ENCODE measurements at regions not wholly inside any gene's neighbourhood (a gene's known extent, or its start where the extent isn't known, plus 50 kb on each side); places are given as distances from the start of the nearest gene placed in this dataset.

DNA sequence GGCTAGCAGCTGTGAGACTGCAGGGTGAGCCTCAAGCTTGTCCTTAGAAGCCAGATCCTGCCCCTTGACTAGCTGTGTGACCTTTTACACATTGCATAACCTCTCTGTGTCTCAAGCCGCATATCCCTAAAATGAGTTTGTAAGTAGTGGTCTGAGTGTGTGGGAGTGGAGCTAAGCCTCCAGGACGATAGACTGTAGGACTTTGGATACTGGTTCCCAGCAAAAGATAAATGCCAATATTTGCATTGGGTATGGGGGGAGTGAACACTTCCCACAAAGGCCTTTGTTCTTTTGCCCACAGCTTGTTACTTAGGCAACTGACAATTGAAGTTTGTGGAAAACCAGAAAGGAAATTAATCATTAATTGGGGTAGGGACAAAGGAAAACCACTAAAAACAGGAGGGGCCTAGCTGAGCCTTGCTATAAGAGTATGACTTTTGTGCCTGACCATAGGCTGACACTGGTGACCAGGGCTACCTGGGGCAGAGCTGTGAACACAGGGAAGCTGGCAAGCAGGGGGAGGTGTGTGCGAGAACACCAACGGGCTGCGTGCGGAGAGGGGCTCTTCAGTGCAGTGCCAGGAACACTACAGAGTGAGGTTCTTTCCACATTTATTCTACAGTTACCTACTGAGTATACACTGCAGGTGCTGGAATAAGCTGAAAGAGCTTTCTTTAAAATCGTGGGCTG, 102.4 kb upstream of the ETV3 start:
- Histone ChIP-seq H3K4me1 (ENCODE audit: control insufficient read depth, insufficient read depth, low read length) (no peaks in the 10 kb centered on the region), H3K27me3 (ENCODE audit: control insufficient read depth in 1 of 2, insufficient read depth in 2 of 2, low read length in 2 of 2) (peaks cover 0 to 2% of the 10 kb centered on the region in 2 donors), H3K27ac (ENCODE audit: low read length) (no peak overlapping the region), H3K9me3 (ENCODE audit: control insufficient read depth in 2 of 2, low read length in 2 of 2) (no peaks in the 10 kb centered on the region), H3K4me3 (ENCODE audit: low read length in 2 of 2) (no peak overlapping the region), H3K9ac (ENCODE audit: low read length in 2 of 2) (no peak overlapping the region), H3K36me3 (ENCODE audit: control insufficient read depth in 2 of 2, insufficient read depth in 2 of 2, low read length in 2 of 2) (no peaks in the 10 kb centered on the region)

DNA sequence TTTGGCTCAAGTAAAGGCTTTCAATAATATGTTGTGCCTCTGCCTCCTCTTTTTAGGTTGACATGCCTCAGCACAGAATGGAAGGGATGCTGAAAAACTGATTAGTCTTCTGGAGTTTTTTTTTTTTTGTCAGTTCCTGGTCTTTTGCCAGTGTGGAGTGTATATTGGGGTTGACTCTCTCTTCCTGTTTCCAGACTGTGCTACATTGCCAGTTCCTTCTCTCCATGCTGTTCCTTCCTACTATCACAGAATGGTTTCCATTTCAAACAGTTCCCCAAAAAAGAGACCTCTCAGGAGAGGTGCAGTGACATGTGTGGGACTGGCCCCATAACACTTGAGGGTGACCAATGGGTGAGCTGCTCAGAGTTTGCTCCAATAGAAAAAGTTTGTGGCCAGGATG, 101.7 kb upstream of the ETV3 start:
- no peaks in the 10 kb centered on the region for H3K9me3 ChIP-seq (ENCODE audit: control insufficient read depth in 2 of 2, low read length in 2 of 2)
- H3K36me3 ChIP-seq (ENCODE audit: control insufficient read depth in 2 of 2, insufficient read depth in 2 of 2, low read length in 2 of 2), result no peaks in the 10 kb centered on the region
- no peak overlapping the region for H3K4me3 ChIP-seq (ENCODE audit: low read length in 2 of 2)
- H3K27me3 ChIP-seq (ENCODE audit: control insufficient read depth in 1 of 2, insufficient read depth in 2 of 2, low read length in 2 of 2), result peaks cover 0 to 2% of the 10 kb centered on the region in 2 donors
- H3K9ac ChIP-seq (ENCODE audit: low read length in 2 of 2), result no peak overlapping the region
- no peaks in the 10 kb centered on the region for H3K4me1 ChIP-seq (ENCODE audit: control insufficient read depth, insufficient read depth, low read length)
- no peak overlapping the region for H3K27ac ChIP-seq (ENCODE audit: low read length)

DNA sequence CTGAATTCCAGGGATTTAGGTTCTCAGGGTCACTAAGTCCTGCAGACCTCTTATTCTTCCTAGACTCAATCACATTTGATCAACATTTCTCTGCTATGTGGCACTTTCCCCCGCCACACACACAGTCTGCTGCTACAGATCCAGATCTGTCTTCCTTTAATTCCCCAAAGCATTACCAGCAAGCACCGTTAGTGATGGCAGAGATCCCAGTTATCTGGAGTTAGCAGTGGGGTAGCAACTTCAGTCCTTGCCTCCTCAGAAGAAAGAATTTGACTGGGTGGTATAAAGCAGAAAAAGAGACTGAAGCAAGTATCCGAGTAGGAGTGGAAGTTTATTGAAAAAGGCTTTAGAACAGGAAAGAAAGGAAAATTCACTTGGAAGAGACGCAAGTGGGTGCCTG, 100.4 kb upstream of the ETV3 start:
- H3K27ac ChIP-seq (ENCODE audit: low read length), result no peak overlapping the region
- no peaks in the 10 kb centered on the region for H3K4me1 ChIP-seq (ENCODE audit: control insufficient read depth, insufficient read depth, low read length)
- no peak overlapping the region for H3K4me3 ChIP-seq (ENCODE audit: low read length in 2 of 2)
- no peak overlapping the region for H3K9ac ChIP-seq (ENCODE audit: low read length in 2 of 2)
- H3K9me3 ChIP-seq (ENCODE audit: control insufficient read depth in 2 of 2, low read length in 2 of 2), result no peaks in the 10 kb centered on the region
- no peaks in the 10 kb centered on the region for H3K36me3 ChIP-seq (ENCODE audit: control insufficient read depth in 2 of 2, insufficient read depth in 2 of 2, low read length in 2 of 2)
- peaks cover 0 to 2% of the 10 kb centered on the region in 2 donors for H3K27me3 ChIP-seq (ENCODE audit: control insufficient read depth in 1 of 2, insufficient read depth in 2 of 2, low read length in 2 of 2)

DNA sequence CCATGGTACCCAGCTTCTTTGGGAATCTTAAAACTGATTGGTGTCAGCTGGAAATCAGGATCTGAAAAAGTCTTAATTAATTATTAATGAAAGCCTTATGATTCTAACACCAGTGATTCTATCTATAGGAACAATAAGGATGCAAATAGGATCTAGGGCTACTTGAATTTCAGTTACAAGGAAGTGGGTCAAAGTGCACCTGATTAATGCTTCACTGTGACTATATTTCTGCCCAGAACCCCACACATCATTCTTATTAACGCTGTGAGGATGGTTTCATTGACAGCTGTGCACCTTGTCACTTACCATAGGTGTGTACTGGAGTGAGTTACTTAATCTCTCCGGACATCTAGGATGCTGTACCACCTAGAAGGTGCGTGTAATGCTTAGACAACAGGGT, 99.8 kb upstream of the ETV3 start:
- H3K9ac ChIP-seq (ENCODE audit: low read length in 2 of 2), result no peak overlapping the region
- H3K9me3 ChIP-seq (ENCODE audit: control insufficient read depth in 2 of 2, low read length in 2 of 2), result no peaks in the 10 kb centered on the region
- H3K4me1 ChIP-seq (ENCODE audit: control insufficient read depth, insufficient read depth, low read length), result no peaks in the 10 kb centered on the region
- H3K4me3 ChIP-seq (ENCODE audit: low read length in 2 of 2), result no peak overlapping the region
- no peak overlapping the region for H3K27ac ChIP-seq (ENCODE audit: low read length)
- H3K36me3 ChIP-seq (ENCODE audit: control insufficient read depth in 2 of 2, insufficient read depth in 2 of 2, low read length in 2 of 2), result no peaks in the 10 kb centered on the region
- H3K27me3 ChIP-seq (ENCODE audit: control insufficient read depth in 1 of 2, insufficient read depth in 2 of 2, low read length in 2 of 2), result peaks cover 0 to 2% of the 10 kb centered on the region in 2 donors

DNA sequence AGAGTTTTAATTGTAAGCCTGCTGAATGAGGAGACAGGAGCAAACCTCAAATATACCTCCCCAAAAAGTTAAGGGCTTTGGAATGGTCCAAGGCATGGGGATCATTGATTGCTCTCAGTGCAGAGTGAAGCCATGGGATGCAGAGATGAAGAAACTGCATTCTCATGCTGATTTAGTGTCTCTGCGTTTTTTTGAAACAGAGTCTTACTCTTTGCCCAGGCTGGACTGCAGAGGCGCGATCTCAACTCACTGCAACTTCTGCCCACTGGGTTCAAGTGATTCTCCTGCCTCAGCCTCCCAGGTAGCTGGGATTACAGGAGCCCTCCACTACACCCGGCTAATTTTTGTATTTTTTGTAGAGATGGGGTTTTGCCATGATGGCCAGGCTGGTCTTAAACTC, 99.3 kb upstream of the ETV3 start:
- no peaks in the 10 kb centered on the region for H3K9me3 ChIP-seq (ENCODE audit: control insufficient read depth in 2 of 2, low read length in 2 of 2)
- no peaks in the 10 kb centered on the region for H3K4me1 ChIP-seq (ENCODE audit: control insufficient read depth, insufficient read depth, low read length)

DNA sequence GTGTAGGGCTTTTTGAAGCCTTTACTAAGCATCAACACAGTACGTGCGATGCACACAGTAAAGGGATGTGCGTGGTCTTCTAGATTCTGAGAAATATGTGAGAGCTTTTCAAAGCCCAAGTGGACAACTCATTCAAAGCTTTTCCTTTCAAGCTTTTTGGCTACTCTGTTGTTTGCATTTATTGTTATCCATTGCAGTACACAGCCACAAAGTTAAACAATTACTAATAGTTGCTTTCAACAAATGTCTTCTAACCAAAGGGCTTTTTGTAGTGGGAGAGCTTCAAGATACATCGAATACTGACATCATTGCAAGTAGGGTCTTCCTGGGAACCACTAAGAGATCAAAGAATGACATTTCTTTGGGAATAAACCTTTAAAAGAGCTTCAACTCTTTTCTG, 97.9 kb upstream of the ETV3 start:
- H3K9ac ChIP-seq (ENCODE audit: low read length in 2 of 2), result no peak overlapping the region
- no peaks in the 10 kb centered on the region for H3K9me3 ChIP-seq (ENCODE audit: control insufficient read depth in 2 of 2, low read length in 2 of 2)
- no peaks in the 10 kb centered on the region for H3K4me1 ChIP-seq (ENCODE audit: control insufficient read depth, insufficient read depth, low read length)
- H3K36me3 ChIP-seq (ENCODE audit: control insufficient read depth in 2 of 2, insufficient read depth in 2 of 2, low read length in 2 of 2), result no peaks in the 10 kb centered on the region
- H3K4me3 ChIP-seq (ENCODE audit: low read length in 2 of 2), result no peak overlapping the region
- H3K27ac ChIP-seq (ENCODE audit: low read length), result no peak overlapping the region
- H3K27me3 ChIP-seq (ENCODE audit: control insufficient read depth in 1 of 2, insufficient read depth in 2 of 2, low read length in 2 of 2), result peaks cover 0 to 2% of the 10 kb centered on the region in 2 donors

More for the DNA sequence above, 99.3 kb upstream of the ETV3 start:
- Histone ChIP-seq H3K36me3 (ENCODE audit: control insufficient read depth in 2 of 2, insufficient read depth in 2 of 2, low read length in 2 of 2) (no peaks in the 10 kb centered on the region), H3K27ac (ENCODE audit: low read length) (no peak overlapping the region), H3K27me3 (ENCODE audit: control insufficient read depth in 1 of 2, insufficient read depth in 2 of 2, low read length in 2 of 2) (peaks cover 0 to 2% of the 10 kb centered on the region in 2 donors), H3K4me3 (ENCODE audit: low read length in 2 of 2) (no peak overlapping the region), H3K9ac (ENCODE audit: low read length in 2 of 2) (no peak overlapping the region)

DNA sequence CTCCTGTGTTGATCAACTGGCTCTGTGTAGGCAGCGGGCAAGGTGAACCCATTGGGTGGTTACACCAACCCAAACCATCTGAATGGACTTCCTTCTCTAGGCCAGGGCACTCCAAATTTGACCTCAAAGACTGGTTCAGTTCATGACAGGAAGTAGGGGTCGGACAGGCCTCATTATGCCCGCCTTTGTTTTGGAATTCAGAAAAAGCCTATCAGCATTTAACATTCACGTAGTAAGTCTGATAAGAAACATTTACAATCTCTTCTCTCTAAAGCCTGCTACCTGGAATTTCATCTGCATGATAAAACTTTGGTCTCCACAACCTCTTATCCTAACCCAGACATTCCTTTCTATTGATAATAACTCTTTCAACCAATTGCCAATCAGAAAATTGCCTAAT, 97.1 kb upstream of the ETV3 start:
- H3K27ac ChIP-seq (ENCODE audit: low read length), result no peak overlapping the region

DNA sequence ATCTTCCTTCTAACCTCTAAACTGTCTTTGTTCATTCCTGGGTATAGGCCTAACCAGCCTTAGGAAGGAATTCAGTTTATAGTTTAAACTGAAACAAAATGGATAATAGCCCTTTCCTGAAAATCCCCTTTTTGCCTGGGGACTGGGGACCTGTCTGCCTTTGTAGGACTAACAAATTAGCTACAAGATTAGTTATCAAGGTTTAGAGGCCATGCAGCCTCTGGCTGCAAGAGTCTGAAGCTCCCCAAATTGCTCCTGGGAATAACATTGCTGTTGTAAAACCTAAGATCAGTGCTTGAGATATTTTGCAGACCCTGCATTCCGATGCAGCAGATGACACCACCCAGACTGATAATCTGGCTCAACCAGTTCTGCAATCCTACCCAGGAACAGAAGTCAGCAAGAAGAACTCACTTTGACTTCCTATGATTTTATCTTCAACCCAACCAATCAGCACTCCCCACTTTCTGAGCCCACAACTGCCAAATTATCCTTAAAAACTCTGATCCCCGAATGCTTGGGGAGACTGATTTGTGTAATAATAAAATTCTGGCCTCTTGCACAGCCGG, 96.6 kb upstream of the ETV3 start:
- H3K9me3 ChIP-seq (ENCODE audit: control insufficient read depth in 2 of 2, low read length in 2 of 2), result no peaks in the 10 kb centered on the region
- H3K4me3 ChIP-seq (ENCODE audit: low read length in 2 of 2), result no peak overlapping the region
- no peak overlapping the region for H3K9ac ChIP-seq (ENCODE audit: low read length in 2 of 2)
- peaks cover 0 to 2% of the 10 kb centered on the region in 2 donors for H3K27me3 ChIP-seq (ENCODE audit: control insufficient read depth in 1 of 2, insufficient read depth in 2 of 2, low read length in 2 of 2)
- no peaks in the 10 kb centered on the region for H3K36me3 ChIP-seq (ENCODE audit: control insufficient read depth in 2 of 2, insufficient read depth in 2 of 2, low read length in 2 of 2)
- H3K4me1 ChIP-seq (ENCODE audit: control insufficient read depth, insufficient read depth, low read length), result no peaks in the 10 kb centered on the region
- H3K27ac ChIP-seq (ENCODE audit: low read length), result no peak overlapping the region

More for the DNA sequence above, 97.1 kb upstream of the ETV3 start:
- no peaks in the 10 kb centered on the region for H3K36me3 ChIP-seq (ENCODE audit: control insufficient read depth in 2 of 2, insufficient read depth in 2 of 2, low read length in 2 of 2)
- H3K9me3 ChIP-seq (ENCODE audit: control insufficient read depth in 2 of 2, low read length in 2 of 2), result no peaks in the 10 kb centered on the region
- H3K27me3 ChIP-seq (ENCODE audit: control insufficient read depth in 1 of 2, insufficient read depth in 2 of 2, low read length in 2 of 2), result peaks cover 0 to 2% of the 10 kb centered on the region in 2 donors
- no peak overlapping the region for H3K9ac ChIP-seq (ENCODE audit: low read length in 2 of 2)
- no peaks in the 10 kb centered on the region for H3K4me1 ChIP-seq (ENCODE audit: control insufficient read depth, insufficient read depth, low read length)
- H3K4me3 ChIP-seq (ENCODE audit: low read length in 2 of 2), result no peak overlapping the region

DNA sequence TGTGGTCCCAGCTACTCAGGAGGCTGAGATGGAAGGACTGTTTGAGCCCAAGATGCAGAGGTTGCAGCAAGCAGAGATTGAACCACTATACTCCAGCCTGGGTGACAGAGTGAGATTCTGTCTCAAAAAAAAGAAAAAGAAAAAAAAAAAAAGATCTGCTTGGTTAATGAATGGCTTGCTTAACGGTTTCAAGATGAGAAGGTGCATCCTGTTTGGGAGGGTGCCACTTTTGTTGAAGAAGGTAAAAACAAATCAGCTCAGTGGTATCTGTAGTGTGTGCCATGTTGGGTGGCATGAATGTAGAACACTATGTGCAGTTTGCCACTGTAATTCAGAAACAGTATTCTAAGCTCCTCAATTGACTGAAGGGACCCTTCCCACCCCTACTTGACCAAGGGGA, 94.9 kb upstream of the ETV3 start:
- no peak overlapping the region for H3K27ac ChIP-seq (ENCODE audit: low read length)
- H3K9me3 ChIP-seq (ENCODE audit: control insufficient read depth in 2 of 2, low read length in 2 of 2), result no peaks in the 10 kb centered on the region
- no peaks in the 10 kb centered on the region for H3K36me3 ChIP-seq (ENCODE audit: control insufficient read depth in 2 of 2, insufficient read depth in 2 of 2, low read length in 2 of 2)
- H3K4me3 ChIP-seq (ENCODE audit: low read length in 2 of 2), result no peak overlapping the region
- H3K9ac ChIP-seq (ENCODE audit: low read length in 2 of 2), result no peak overlapping the region
- peaks cover 0 to 2% of the 10 kb centered on the region in 2 donors for H3K27me3 ChIP-seq (ENCODE audit: control insufficient read depth in 1 of 2, insufficient read depth in 2 of 2, low read length in 2 of 2)
- no peaks in the 10 kb centered on the region for H3K4me1 ChIP-seq (ENCODE audit: control insufficient read depth, insufficient read depth, low read length)

DNA sequence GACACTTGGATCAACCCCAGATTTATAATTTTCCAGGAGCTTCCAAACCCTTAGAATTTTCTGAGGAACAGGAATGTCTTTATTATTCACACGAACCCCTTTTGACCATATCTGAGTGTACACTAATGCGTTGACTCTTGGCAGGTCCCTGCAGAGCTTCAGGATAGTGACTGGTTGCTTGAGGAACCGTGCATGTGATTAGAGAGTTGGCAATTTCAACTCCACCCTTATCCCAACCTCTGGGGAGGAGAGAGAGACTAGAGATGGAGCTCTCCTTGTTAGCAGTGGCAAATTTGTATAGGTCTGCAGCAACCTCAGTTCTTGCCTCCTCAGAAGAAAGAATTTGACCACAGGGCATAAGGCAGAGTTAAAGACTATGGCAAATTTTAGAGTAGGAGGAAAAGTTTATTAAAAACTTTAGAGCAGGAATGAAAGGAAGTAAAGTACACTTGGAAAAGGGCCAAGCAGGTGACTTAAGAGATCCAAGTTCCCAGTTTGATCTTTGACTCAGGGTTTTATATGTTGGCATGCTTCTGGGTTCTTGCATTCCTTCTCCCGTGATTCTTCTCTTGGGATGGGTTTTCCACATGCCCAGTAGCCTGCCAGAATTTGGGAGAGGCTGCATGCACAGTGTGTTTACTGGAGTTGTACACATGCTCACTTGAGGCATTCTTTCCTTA, 93.8 kb upstream of the ETV3 start:
- Histone ChIP-seq H3K4me1 (ENCODE audit: control insufficient read depth, insufficient read depth, low read length) (no peaks in the 10 kb centered on the region), H3K9ac (ENCODE audit: low read length in 2 of 2) (no peak overlapping the region), H3K9me3 (ENCODE audit: control insufficient read depth in 2 of 2, low read length in 2 of 2) (no peaks in the 10 kb centered on the region), H3K27me3 (ENCODE audit: control insufficient read depth in 1 of 2, insufficient read depth in 2 of 2, low read length in 2 of 2) (peaks cover 0 to 2% of the 10 kb centered on the region in 2 donors), H3K4me3 (ENCODE audit: low read length in 2 of 2) (no peak overlapping the region), H3K36me3 (ENCODE audit: control insufficient read depth in 2 of 2, insufficient read depth in 2 of 2, low read length in 2 of 2) (no peaks in the 10 kb centered on the region), H3K27ac (ENCODE audit: low read length) (no peak overlapping the region)

DNA sequence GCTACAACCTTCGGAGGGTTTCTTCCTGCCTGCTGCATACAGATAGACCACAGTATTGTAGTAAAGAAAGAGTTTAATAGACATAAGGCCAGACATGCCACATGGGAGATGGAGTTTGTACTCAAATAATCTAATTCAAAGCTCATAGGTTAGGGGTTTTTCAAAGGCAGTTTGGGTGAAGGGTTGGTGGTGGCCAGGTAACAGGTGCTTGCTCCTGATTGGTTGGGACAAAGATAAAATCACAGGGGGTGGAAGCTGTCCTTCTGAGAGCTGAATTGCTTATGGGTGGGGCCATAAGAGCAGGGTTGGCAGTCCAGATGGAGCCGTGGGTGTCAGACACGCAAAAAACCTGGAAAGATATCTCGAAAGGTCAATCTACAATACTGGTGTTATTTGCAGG, 92.3 kb upstream of the ETV3 start:
- H3K4me3 ChIP-seq (ENCODE audit: low read length in 2 of 2), result no peak overlapping the region
- H3K27me3 ChIP-seq (ENCODE audit: control insufficient read depth in 1 of 2, insufficient read depth in 2 of 2, low read length in 2 of 2), result no peaks in the 10 kb centered on the region
- no peaks in the 10 kb centered on the region for H3K9me3 ChIP-seq (ENCODE audit: control insufficient read depth in 2 of 2, low read length in 2 of 2)
- no peaks in the 10 kb centered on the region for H3K36me3 ChIP-seq (ENCODE audit: control insufficient read depth in 2 of 2, insufficient read depth in 2 of 2, low read length in 2 of 2)
- H3K4me1 ChIP-seq (ENCODE audit: control insufficient read depth, insufficient read depth, low read length), result no peaks in the 10 kb centered on the region
- H3K9ac ChIP-seq (ENCODE audit: low read length in 2 of 2), result no peak overlapping the region
- H3K27ac ChIP-seq (ENCODE audit: low read length), result no peak overlapping the region
